Keratinocyte (primary cell): ENCODE measurements at regions not wholly inside any gene's neighbourhood (a gene's known extent, or its start where the extent isn't known, plus 50 kb on each side); places are given as distances from the start of the nearest gene placed in this dataset.

ENCODE experiments used
- DNase-seq: peaks from one replicate; pipeline ENCODE4 v3.0.0-alpha.2; 2011; ENCODE audit warnings: low read depth, missing footprints, low spot score
- FAIRE-seq: peaks from 2 replicates; lab custom pipeline; 2011; peaks lifted over from hg19 to GRCh38; lab: Jason Lieb, UNC
- H2AFZ ChIP-seq: 2 replicates; pipeline ENCODE4 v1.6.0; 2012; ENCODE audit warnings: low read length, control low read depth, inconsistent platforms; ENCODE audit not compliant: control insufficient read depth
- H3K27ac ChIP-seq: 2 replicates; pipeline ENCODE4 v1.5.1; 2011; ENCODE audit warnings: low read length; ENCODE audit not compliant: control insufficient read depth, insufficient read depth
- H3K27me3 ChIP-seq: 3 replicates; pipeline ENCODE4 v1.6.0; 2011; ENCODE audit warnings: low read length; ENCODE audit not compliant: control insufficient read depth, insufficient read depth; ENCODE audit errors: extremely low read depth
- H3K36me3 ChIP-seq, 2 experiments: 2 replicates in 1 of 2; 3 replicates in 1 of 2; pipeline ENCODE4 v1.5.1; 2011; ENCODE audit warnings: low read length in 2 of 2, mild to moderate bottlenecking in 1 of 2; ENCODE audit not compliant: control insufficient read depth in 2 of 2, insufficient read depth in 2 of 2; ENCODE audit errors: extremely low read depth in 1 of 2
- H3K4me1 ChIP-seq: 3 replicates; pipeline ENCODE4 v1.5.1; 2011; ENCODE audit warnings: low read length; ENCODE audit not compliant: control insufficient read depth, insufficient read depth; ENCODE audit errors: extremely low read depth
- H3K4me2 ChIP-seq: 3 replicates; pipeline ENCODE4 v1.6.0; 2011; ENCODE audit warnings: low read depth, low read length; ENCODE audit not compliant: control insufficient read depth, insufficient read depth; ENCODE audit errors: extremely low read depth
- H3K4me3 ChIP-seq, 3 experiments: fragments of 200-600 bp in 1 of 3; sonication (generic) in 1 of 3; 2 replicates in 2 of 3; 3 replicates in 1 of 3; pipeline ENCODE4 v1.5.1; 2011 to 2016; ENCODE audit warnings: low read length in 3 of 3, mild to moderate bottlenecking in 3 of 3, control low read depth in 2 of 3, inconsistent platforms in 1 of 3, low read depth in 1 of 3, mixed read lengths in 1 of 3, mixed run types in 1 of 3, moderate library complexity in 1 of 3; ENCODE audit not compliant: control insufficient read depth in 2 of 3, insufficient read depth in 2 of 3; ENCODE audit errors: extremely low read depth in 1 of 3
- H3K79me2 ChIP-seq: 2 replicates; pipeline ENCODE4 v1.6.0; 2012; ENCODE audit warnings: low read length; ENCODE audit not compliant: control insufficient read depth, insufficient read depth
- H3K9ac ChIP-seq: 3 replicates; pipeline ENCODE4 v1.6.0; 2011; ENCODE audit warnings: low read length; ENCODE audit not compliant: control insufficient read depth, insufficient read depth; ENCODE audit errors: extremely low read depth
- H3K9me1 ChIP-seq: 3 replicates; pipeline ENCODE4 v1.6.0; 2011; ENCODE audit warnings: low read length; ENCODE audit not compliant: control insufficient read depth, insufficient read depth; ENCODE audit errors: extremely low read depth
- H3K9me3 ChIP-seq: 2 replicates; pipeline ENCODE4 v1.5.1; 2012; ENCODE audit warnings: low read depth, low read length; ENCODE audit not compliant: control insufficient read depth
- H4K20me1 ChIP-seq: 3 replicates; pipeline ENCODE4 v1.6.0; 2011; ENCODE audit warnings: low read length; ENCODE audit not compliant: control insufficient read depth, insufficient read depth; ENCODE audit errors: extremely low read depth
- CTCF ChIP-seq, 3 experiments: IDR thresholded peaks in 1 of 3; conservative IDR thresholded peaks in 1 of 3; optimal IDR thresholded peaks in 1 of 3; 2 replicates in 2 of 3; 3 replicates in 1 of 3; pipeline versions ENCODE3 to v1.5.1; 2011; ENCODE audit warnings: low read length in 3 of 3, mild to moderate bottlenecking in 3 of 3, moderate library complexity in 2 of 3, control low read depth in 1 of 3, inconsistent platforms in 1 of 3; ENCODE audit not compliant: insufficient read depth in 2 of 3; ENCODE audit errors: extremely low read depth in 1 of 3
- EZH2 ChIP-seq: IDR thresholded peaks from one replicate; pipeline ENCODE4 v1.6.1; 2012; ENCODE audit warnings: inconsistent platforms, mild to moderate bottlenecking, low read length, moderate library complexity
- dilution Hi-C: fragments of 300-500 bp; cut with MboI; formaldehyde crosslinking; loops from one replicate; pipeline ENCODE4 v1.7.0; 2020; ENCODE audit warnings: low sequenced_read_pairs; ENCODE audit not compliant: extremely low pct_ligation_motif_present

GRCh38 chr18:75904416-75904815, 476.9 kb upstream of the SMIM21 start:
- dilution Hi-C loops = no loop called here
- Histone ChIP-seq H3K9ac (no peak overlapping the region), H3K27ac (no peak overlapping the region), H3K79me2 (no peaks in the 10 kb centered on the region), H3K9me3 (no peaks in the 10 kb centered on the region), H3K27me3 (no peaks in the 10 kb centered on the region), H4K20me1 (no peaks in the 10 kb centered on the region), H2AFZ (no peak overlapping the region), H3K4me2 (no peak overlapping the region), H3K36me3 (no peaks in the 10 kb centered on the region), H3K4me3 (no peak overlapping the region), H3K9me1 (no peaks in the 10 kb centered on the region), H3K4me1 (no peaks in the 10 kb centered on the region)
- TF ChIP-seq CTCF (optimal IDR thresholded peaks at IDR 0.05 in 1 of 3, IDR thresholded peaks at IDR 0.05 in 1 of 3, conservative IDR thresholded peaks at IDR 0.05 in 1 of 3; ENCODE audit: extremely low read depth in 1 of 3, insufficient read depth in 2 of 3, low read length in 3 of 3) = no peak
- TF ChIP-seq EZH2 = no peak
- no peak for FAIRE-seq
- DNase-seq = no peak

GRCh38 chr18:75898651-75899050, 471.1 kb upstream of the SMIM21 start:
- H3K27me3 ChIP-seq = no peaks in the 10 kb centered on the region
- dilution Hi-C loops = no loop called here
- TF ChIP-seq EZH2 (no peak), CTCF (optimal IDR thresholded peaks at IDR 0.05 in 1 of 3, IDR thresholded peaks at IDR 0.05 in 1 of 3, conservative IDR thresholded peaks at IDR 0.05 in 1 of 3; ENCODE audit: extremely low read depth in 1 of 3, insufficient read depth in 2 of 3, low read length in 3 of 3) (no peak)
- H2AFZ ChIP-seq = no peak overlapping the region
- no peak overlapping the region for H3K27ac ChIP-seq
- no peaks in the 10 kb centered on the region for H3K4me1 ChIP-seq
- no peak overlapping the region for H3K4me2 ChIP-seq
- no peaks in the 10 kb centered on the region for H3K79me2 ChIP-seq
- FAIRE-seq (no peak), DNase-seq (no peak)
- H3K9ac ChIP-seq = no peak overlapping the region
- no peaks in the 10 kb centered on the region for H4K20me1 ChIP-seq
- H3K36me3 ChIP-seq = no peaks in the 10 kb centered on the region
- H3K9me3 ChIP-seq = no peaks in the 10 kb centered on the region
- H3K4me3 ChIP-seq = no peak overlapping the region
- no peaks in the 10 kb centered on the region for H3K9me1 ChIP-seq
